ENCODE measurements at regions not wholly inside any gene's neighbourhood (a gene's known extent, or its start where the extent isn't known, plus 50 kb on each side); places are given as distances from the start of the nearest gene placed in this dataset.

GRCh38 chr9:117625154-117625553 lies 79.0 kb upstream of the TLR4 start:
- TF ChIP-seq, protein P1, sequence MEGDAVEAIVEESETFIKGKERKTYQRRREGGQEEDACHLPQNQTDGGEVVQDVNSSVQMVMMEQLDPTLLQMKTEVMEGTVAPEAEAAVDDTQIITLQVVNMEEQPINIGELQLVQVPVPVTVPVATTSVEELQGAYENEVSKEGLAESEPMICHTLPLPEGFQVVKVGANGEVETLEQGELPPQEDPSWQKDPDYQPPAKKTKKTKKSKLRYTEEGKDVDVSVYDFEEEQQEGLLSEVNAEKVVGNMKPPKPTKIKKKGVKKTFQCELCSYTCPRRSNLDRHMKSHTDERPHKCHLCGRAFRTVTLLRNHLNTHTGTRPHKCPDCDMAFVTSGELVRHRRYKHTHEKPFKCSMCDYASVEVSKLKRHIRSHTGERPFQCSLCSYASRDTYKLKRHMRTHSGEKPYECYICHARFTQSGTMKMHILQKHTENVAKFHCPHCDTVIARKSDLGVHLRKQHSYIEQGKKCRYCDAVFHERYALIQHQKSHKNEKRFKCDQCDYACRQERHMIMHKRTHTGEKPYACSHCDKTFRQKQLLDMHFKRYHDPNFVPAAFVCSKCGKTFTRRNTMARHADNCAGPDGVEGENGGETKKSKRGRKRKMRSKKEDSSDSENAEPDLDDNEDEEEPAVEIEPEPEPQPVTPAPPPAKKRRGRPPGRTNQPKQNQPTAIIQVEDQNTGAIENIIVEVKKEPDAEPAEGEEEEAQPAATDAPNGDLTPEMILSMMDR (IDR thresholded peaks at IDR 0.05): no peak
- TF ChIP-seq POLR2A (IDR thresholded peaks at IDR 0.05) (no peak), POLR2AphosphoS5 (IDR thresholded peaks at IDR 0.05; ENCODE audit: insufficient read depth in 1 of 2, low read depth in 1 of 2) (no peak)
